ENCODE measurements at regions not wholly inside any gene's neighbourhood (a gene's known extent, or its start where the extent isn't known, plus 50 kb on each side); places are given as distances from the start of the nearest gene placed in this dataset.

DNA sequence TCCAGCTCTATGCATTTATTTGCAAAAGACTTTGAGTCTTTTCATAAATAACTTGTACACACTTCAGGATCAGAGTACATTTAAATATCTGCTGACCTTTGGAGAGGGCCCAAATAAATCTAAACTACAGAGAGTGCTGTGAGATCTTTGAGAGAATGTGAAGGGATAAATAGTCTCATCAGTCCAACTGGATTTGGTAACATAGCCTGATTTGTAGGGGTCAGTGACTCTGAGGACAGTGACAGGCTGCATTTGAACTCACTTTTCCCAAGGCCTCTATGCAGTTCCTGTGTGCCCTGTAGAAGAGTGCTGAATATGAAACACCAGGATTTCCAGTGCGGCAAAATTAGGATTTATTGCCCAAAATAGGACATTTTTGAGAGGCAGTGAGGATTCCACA is 136.2 kb downstream of the ZPLD1 start:
- TF ChIP-seq, protein P1, sequence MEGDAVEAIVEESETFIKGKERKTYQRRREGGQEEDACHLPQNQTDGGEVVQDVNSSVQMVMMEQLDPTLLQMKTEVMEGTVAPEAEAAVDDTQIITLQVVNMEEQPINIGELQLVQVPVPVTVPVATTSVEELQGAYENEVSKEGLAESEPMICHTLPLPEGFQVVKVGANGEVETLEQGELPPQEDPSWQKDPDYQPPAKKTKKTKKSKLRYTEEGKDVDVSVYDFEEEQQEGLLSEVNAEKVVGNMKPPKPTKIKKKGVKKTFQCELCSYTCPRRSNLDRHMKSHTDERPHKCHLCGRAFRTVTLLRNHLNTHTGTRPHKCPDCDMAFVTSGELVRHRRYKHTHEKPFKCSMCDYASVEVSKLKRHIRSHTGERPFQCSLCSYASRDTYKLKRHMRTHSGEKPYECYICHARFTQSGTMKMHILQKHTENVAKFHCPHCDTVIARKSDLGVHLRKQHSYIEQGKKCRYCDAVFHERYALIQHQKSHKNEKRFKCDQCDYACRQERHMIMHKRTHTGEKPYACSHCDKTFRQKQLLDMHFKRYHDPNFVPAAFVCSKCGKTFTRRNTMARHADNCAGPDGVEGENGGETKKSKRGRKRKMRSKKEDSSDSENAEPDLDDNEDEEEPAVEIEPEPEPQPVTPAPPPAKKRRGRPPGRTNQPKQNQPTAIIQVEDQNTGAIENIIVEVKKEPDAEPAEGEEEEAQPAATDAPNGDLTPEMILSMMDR (IDR thresholded peaks at IDR 0.05): no peak
- TF ChIP-seq POLR2A (IDR thresholded peaks at IDR 0.05; ENCODE audit: low read depth) (no peak), POLR2AphosphoS5 (IDR thresholded peaks at IDR 0.05) (no peak)
